ENCODE measurements at regions not wholly inside any gene's neighbourhood (a gene's known extent, or its start where the extent isn't known, plus 50 kb on each side); places are given as distances from the start of the nearest gene placed in this dataset.

GRCh38 chr20:23165964-23166363 is 79.8 kb upstream of the CD93 start (continued):
- TF ChIP-seq ZNF404 (tag by site-specific recombination; IDR thresholded peaks at IDR 0.05): no peak
- no peak for TF ChIP-seq ZFP41 (tag by site-specific recombination; IDR thresholded peaks at IDR 0.05; ENCODE audit: borderline replicate concordance)
- no peak for TF ChIP-seq CTCF (tag by site-specific recombination; IDR thresholded peaks at IDR 0.05)
- no peak for TF ChIP-seq ZNF513 (tag by site-specific recombination; IDR thresholded peaks at IDR 0.05)

- Histone ChIP-seq H3K36me3 (ENCODE audit: control insufficient read depth in 2 of 2, insufficient read depth in 1 of 2, low read length in 2 of 2) (no peaks in the 10 kb centered on the region), H3K4me1 (ENCODE audit: control insufficient read depth, insufficient read depth, low read length) (no peaks in the 10 kb centered on the region), H3K4me3 (ENCODE audit: low read depth, low read length) (no peak overlapping the region), H3K27ac (ENCODE audit: extremely low read depth, low read depth, low read length) (no peak overlapping the region), H3K9me3 (ENCODE audit: control insufficient read depth, insufficient read depth, low read depth, low read length) (no peaks in the 10 kb centered on the region)
- ChIA-PET CTCF (interaction anchor here (1.2 to 1.5 kb wide), 3 partner anchors 26 to 175 kb away, joined by 3 to 4 read pairs (median 3); no protein-coding TSS in a partner anchor), POLR2A (no interaction called here)
- TF ChIP-seq INSM2 (tag by site-specific recombination; IDR thresholded peaks at IDR 0.05) (no peak), ZFP69B (tag by site-specific recombination; IDR thresholded peaks at IDR 0.05) (peak; percentile 48; the same call in 1 of the 2 replicates), KLF9 (tag by site-specific recombination; IDR thresholded peaks at IDR 0.05; ENCODE audit: low read depth) (0 out of 2 replicates have a peak, but pooled peaks have one; percentile 14), CTCF (tag by site-specific recombination; IDR thresholded peaks at IDR 0.05) (peak; percentile 32; the same call in 1 of the 2 replicates), ZBTB11 (tag by site-specific recombination; conservative IDR thresholded peaks at IDR 0.05; ENCODE audit: low read depth) (no peak), ZNF335 (tag by site-specific recombination; conservative IDR thresholded peaks at IDR 0.05) (no peak)
These were observed 79.2 kb upstream of the CD93 start for GRCh38 chr20:23165307-23165750.

- no peak overlapping the region for H3K4me3 ChIP-seq (ENCODE audit: low read depth, low read length)
- CTCF ChIA-PET: interaction anchor here (0.8 to 1.5 kb wide), 2 partner anchors 113 to 114 kb away, joined by 3 read pairs; no protein-coding TSS in a partner anchor
- no peaks in the 10 kb centered on the region for H3K4me1 ChIP-seq (ENCODE audit: control insufficient read depth, insufficient read depth, low read length)
- TF ChIP-seq SCRT2 (tag by site-specific recombination; IDR thresholded peaks at IDR 0.05) (no peak), ZNF585B (tag by site-specific recombination; IDR thresholded peaks at IDR 0.05) (no peak), ZBTB1 (tag by site-specific recombination; IDR thresholded peaks at IDR 0.05) (no peak), ZNF488 (tag by site-specific recombination; IDR thresholded peaks at IDR 0.05) (no peak), ZNF639 (tag by site-specific recombination; IDR thresholded peaks at IDR 0.05) (no peak), OSR2 (tag by site-specific recombination; IDR thresholded peaks at IDR 0.05) (no peak), ZFHX2 (tag by site-specific recombination; conservative IDR thresholded peaks at IDR 0.05) (no peak), ZNF391 (tag by site-specific recombination; IDR thresholded peaks at IDR 0.05; ENCODE audit: borderline replicate concordance, low read depth) (no peak), HOXA7 (CRISPR knock-in tag; IDR thresholded peaks at IDR 0.05; ENCODE audit: borderline replicate concordance) (no peak)
- H3K27ac ChIP-seq (ENCODE audit: extremely low read depth, low read depth, low read length): no peak overlapping the region
- H3K36me3 ChIP-seq (ENCODE audit: control insufficient read depth in 2 of 2, insufficient read depth in 1 of 2, low read length in 2 of 2): no peaks in the 10 kb centered on the region
- POLR2A ChIA-PET: no interaction called here
- H3K9me3 ChIP-seq (ENCODE audit: control insufficient read depth, insufficient read depth, low read depth, low read length): no peaks in the 10 kb centered on the region
These were observed 78.1 kb upstream of the CD93 start for GRCh38 chr20:23164176-23164601.
